SK-N-SH (cell line): ENCODE measurements at regions not wholly inside any gene's neighbourhood (a gene's known extent, or its start where the extent isn't known, plus 50 kb on each side); places are given as distances from the start of the nearest gene placed in this dataset.

Source experiments
- CTCF ChIA-PET: fragments of 300-600, 350-600 bp; formaldehyde crosslinking; extraction: SDS; loops from one replicate; lab custom pipeline; 2021; lab: Yijun Ruan, JAX
- POLR2A ChIA-PET: fragments of 350-600 bp; sonication (Branson Sonifier 250); formaldehyde crosslinking; extraction: SDS; loops from one replicate; lab custom pipeline; 2020; ENCODE audit warnings: antibody characterized with exemption, inconsistent platforms; lab: Yijun Ruan, JAX
- DNase-seq: peaks from one replicate; pipeline ENCODE4 v3.0.0; 2012
- H2AFZ ChIP-seq: fragments of 200-600 bp; sonication (generic); 2 replicates; pipeline ENCODE4 v1.8.1; 2016; ENCODE audit warnings: antibody characterized with exemption, mild to moderate bottlenecking, low read depth
- H3F3A ChIP-seq: fragments of 200-600 bp; sonication (generic); replicated peaks from 2 replicates; pipeline ENCODE3; 2016; ENCODE audit warnings: antibody characterized with exemption, mild to moderate bottlenecking; ENCODE audit not compliant: insufficient read depth
- H3K27ac ChIP-seq, 2 experiments: fragments of 200-500 bp in 1 of 2; fragments of 200-600 bp in 1 of 2; sonication (Bioruptor generic) in 1 of 2; sonication (generic), shearing (Covaris generic) in 1 of 2; 2 replicates each; pipeline versions ENCODE4 v1.5.1 to v1.6.1; 2014 to 2016; ENCODE audit warnings: low read depth in 2 of 2, inconsistent platforms in 1 of 2, low read length in 1 of 2, mild to moderate bottlenecking in 1 of 2, mixed read lengths in 1 of 2
- H3K27me3 ChIP-seq: fragments of 200-600 bp; sonication (generic), shearing (Covaris generic); 2 replicates; pipeline ENCODE4 v1.6.1; 2016; ENCODE audit warnings: mixed run types; ENCODE audit not compliant: insufficient read depth
- H3K36me3 ChIP-seq, 2 experiments: fragments of 200-500 bp in 1 of 2; fragments of 200-600 bp in 1 of 2; sonication (Bioruptor generic) in 1 of 2; sonication (generic) in 1 of 2; replicated peaks in 1 of 2; 2 replicates each; pipeline versions ENCODE3 to v1.5.1; 2014 to 2016; ENCODE audit warnings: low read length in 1 of 2, mild to moderate bottlenecking in 1 of 2; ENCODE audit not compliant: insufficient read depth in 2 of 2, control insufficient read depth in 1 of 2
- H3K4me1 ChIP-seq, 2 experiments: fragments of 200-500 bp in 1 of 2; fragments of 200-600 bp in 1 of 2; sonication (Bioruptor generic) in 1 of 2; sonication (generic), shearing (Covaris generic) in 1 of 2; 2 replicates each; pipeline versions ENCODE4 v1.5.1 to v1.6.1; 2014 to 2016; ENCODE audit warnings: low read depth in 1 of 2, low read length in 1 of 2, mixed run types in 1 of 2; ENCODE audit not compliant: insufficient read depth in 2 of 2, control insufficient read depth in 1 of 2
- H3K4me2 ChIP-seq: fragments of 200-600 bp; sonication (generic), shearing (Covaris generic); 2 replicates; pipeline ENCODE4 v1.6.1; 2017; ENCODE audit warnings: mixed run types
- H3K4me3 ChIP-seq, 2 experiments: fragments of 200-500 bp in 1 of 2; fragments of 200-600 bp in 1 of 2; sonication (Bioruptor generic) in 1 of 2; sonication (generic), shearing (Covaris generic) in 1 of 2; 2 replicates each; pipeline versions ENCODE4 v1.5.1 to v1.8.1; 2014 to 2016; ENCODE audit warnings: low read depth in 2 of 2, inconsistent platforms in 1 of 2, low read length in 1 of 2, mild to moderate bottlenecking in 1 of 2, mixed read lengths in 1 of 2, moderate library complexity in 1 of 2
- H3K79me2 ChIP-seq: fragments of 200-600 bp; sonication (generic); 2 replicates; pipeline ENCODE4 v1.8.1; 2017; ENCODE audit warnings: mild to moderate bottlenecking; ENCODE audit not compliant: insufficient read depth
- H3K9ac ChIP-seq: fragments of 200-600 bp; sonication (generic); 2 replicates; pipeline ENCODE4 v1.6.1; 2017; ENCODE audit warnings: mixed run types
- H3K9me2 ChIP-seq: fragments of 200-600 bp; sonication (generic); 2 replicates; pipeline ENCODE4 v1.6.1; 2017; ENCODE audit warnings: mixed run types
- H3K9me3 ChIP-seq: fragments of 200-600 bp; sonication (generic); 2 replicates; pipeline ENCODE4 v1.6.1; 2017; ENCODE audit warnings: mixed run types, mild to moderate bottlenecking, moderate library complexity
- H4K20me1 ChIP-seq: fragments of 200-600 bp; sonication (generic); 2 replicates; pipeline ENCODE4 v1.6.1; 2017; ENCODE audit warnings: mild to moderate bottlenecking, mixed run types; ENCODE audit not compliant: insufficient read depth
- CHD2 ChIP-seq: fragments of 150-350 bp; IDR thresholded peaks from 2 replicates; pipeline ENCODE4 v1.6.1; 2018; ENCODE audit warnings: low read length; ENCODE audit not compliant: partially characterized antibody
- FOSL2 ChIP-seq: IDR thresholded peaks from 2 replicates; pipeline ENCODE4 v1.4.0; 2012; ENCODE audit warnings: low read depth, mild to moderate bottlenecking, moderate library complexity, borderline replicate concordance
- RFX5 ChIP-seq: IDR thresholded peaks from 2 replicates; pipeline ENCODE4 v1.6.1; 2012; ENCODE audit warnings: mild to moderate bottlenecking, improper control_type of control experiment, low read length
- RXRA ChIP-seq: IDR thresholded peaks from 2 replicates; pipeline ENCODE4 v1.4.0; 2012; ENCODE audit warnings: low read depth, mild to moderate bottlenecking, borderline replicate concordance
- WGBS: methylation state at CpG from one replicate; pipeline ENCODE4 v1.1.6; 2017; ENCODE audit warnings: low lambda C conversion rate; 5-methylcytosine and 5-hydroxymethylcytosine counted together
- TF ChIP-seq, protein P1 (sequence below): IDR thresholded peaks from 2 replicates; pipeline ENCODE4 v1.6.1; 2012; ENCODE audit warnings: mild to moderate bottlenecking, low read depth, low read length, moderate library complexity
- TF ChIP-seq, protein P2 (sequence below): fragments of 150-350 bp; IDR thresholded peaks from 2 replicates; pipeline ENCODE4 v1.6.1; 2017; ENCODE audit warnings: antibody characterized with exemption, low read length, low read depth, borderline replicate concordance
- TF ChIP-seq, protein P3 (sequence below): IDR thresholded peaks from 2 replicates; pipeline ENCODE4 v1.4.0; 2012; ENCODE audit warnings: low read depth
- TF ChIP-seq, protein P4 (sequence below): IDR thresholded peaks from 2 replicates; pipeline ENCODE4; 2012
- TF ChIP-seq, protein P5 (sequence below): fragments of 150-350 bp; IDR thresholded peaks from 2 replicates; pipeline ENCODE4 v1.6.1; 2016; ENCODE audit warnings: mild to moderate bottlenecking, low read depth, low read length

DNA sequence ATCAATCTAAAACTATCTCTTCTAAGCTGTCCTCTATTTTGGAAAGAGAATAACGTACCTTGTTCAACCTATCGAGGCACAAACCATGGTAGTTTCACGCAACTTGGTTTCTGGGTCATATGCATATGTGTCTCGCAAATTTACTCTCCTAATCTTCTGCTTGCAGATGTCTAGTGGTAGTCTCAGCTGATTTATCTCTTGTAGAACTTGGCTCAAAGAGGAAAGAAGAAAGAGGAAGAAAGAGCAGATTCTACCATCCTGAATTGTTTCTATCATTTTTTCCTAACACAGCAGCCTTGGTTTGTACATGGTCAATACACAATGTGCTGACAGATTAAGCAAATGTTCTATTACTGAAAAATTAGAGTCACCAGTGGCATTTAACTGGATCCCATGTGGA is 282.3 kb downstream of the SPRY2 start:
- H3K4me2 ChIP-seq = no peak overlapping the region
- H3K4me1 ChIP-seq = no peaks in the 10 kb centered on the region; a peak in 1 of 4 replicates
- H2AFZ ChIP-seq = no peak overlapping the region
- H3F3A ChIP-seq = no peaks in the 10 kb centered on the region
- H3K27me3 ChIP-seq = no peaks in the 10 kb centered on the region
- POLR2A ChIA-PET = no interaction called here
- no peaks in the 10 kb centered on the region for H3K36me3 ChIP-seq
- H3K9me2 ChIP-seq = no peaks in the 10 kb centered on the region
- H3K9ac ChIP-seq = no peak overlapping the region
- CTCF ChIA-PET = no interaction called here
- DNase-seq = no peak
- H3K27ac ChIP-seq = no peak overlapping the region
- TF ChIP-seq FOSL2 = no peak
- TF ChIP-seq, protein P1, sequence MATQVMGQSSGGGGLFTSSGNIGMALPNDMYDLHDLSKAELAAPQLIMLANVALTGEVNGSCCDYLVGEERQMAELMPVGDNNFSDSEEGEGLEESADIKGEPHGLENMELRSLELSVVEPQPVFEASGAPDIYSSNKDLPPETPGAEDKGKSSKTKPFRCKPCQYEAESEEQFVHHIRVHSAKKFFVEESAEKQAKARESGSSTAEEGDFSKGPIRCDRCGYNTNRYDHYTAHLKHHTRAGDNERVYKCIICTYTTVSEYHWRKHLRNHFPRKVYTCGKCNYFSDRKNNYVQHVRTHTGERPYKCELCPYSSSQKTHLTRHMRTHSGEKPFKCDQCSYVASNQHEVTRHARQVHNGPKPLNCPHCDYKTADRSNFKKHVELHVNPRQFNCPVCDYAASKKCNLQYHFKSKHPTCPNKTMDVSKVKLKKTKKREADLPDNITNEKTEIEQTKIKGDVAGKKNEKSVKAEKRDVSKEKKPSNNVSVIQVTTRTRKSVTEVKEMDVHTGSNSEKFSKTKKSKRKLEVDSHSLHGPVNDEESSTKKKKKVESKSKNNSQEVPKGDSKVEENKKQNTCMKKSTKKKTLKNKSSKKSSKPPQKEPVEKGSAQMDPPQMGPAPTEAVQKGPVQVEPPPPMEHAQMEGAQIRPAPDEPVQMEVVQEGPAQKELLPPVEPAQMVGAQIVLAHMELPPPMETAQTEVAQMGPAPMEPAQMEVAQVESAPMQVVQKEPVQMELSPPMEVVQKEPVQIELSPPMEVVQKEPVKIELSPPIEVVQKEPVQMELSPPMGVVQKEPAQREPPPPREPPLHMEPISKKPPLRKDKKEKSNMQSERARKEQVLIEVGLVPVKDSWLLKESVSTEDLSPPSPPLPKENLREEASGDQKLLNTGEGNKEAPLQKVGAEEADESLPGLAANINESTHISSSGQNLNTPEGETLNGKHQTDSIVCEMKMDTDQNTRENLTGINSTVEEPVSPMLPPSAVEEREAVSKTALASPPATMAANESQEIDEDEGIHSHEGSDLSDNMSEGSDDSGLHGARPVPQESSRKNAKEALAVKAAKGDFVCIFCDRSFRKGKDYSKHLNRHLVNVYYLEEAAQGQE = no peak
- H3K9me3 ChIP-seq = no peaks in the 10 kb centered on the region
- WGBS = 85% methylated on average over 4 of the region's 4 CpGs
- no peak overlapping the region for H3K4me3 ChIP-seq
- H4K20me1 ChIP-seq = no peaks in the 10 kb centered on the region
- H3K79me2 ChIP-seq = no peaks in the 10 kb centered on the region

DNA sequence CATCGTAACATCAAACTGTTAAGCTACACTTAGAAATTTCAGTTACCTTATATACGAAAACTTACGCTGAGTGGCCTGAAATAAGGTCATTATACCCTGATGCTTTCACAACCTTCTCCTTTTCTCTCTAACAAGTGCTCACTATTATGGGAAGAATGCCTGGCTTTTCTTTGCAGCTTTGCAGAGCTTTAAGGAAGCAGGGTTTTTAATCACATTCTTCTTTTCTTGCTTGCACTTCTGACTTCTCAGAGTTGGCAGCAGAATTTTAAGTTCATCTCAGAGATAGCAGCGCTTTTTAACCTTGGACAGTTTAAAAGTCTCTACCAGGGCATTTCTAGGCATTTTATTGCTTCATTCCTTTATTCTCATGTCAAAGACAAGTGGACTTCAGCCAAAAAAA is 285.1 kb downstream of the SPRY2 start:
- no peak overlapping the region for H3K27ac ChIP-seq
- H3F3A ChIP-seq = no peaks in the 10 kb centered on the region
- no peak overlapping the region for H3K4me3 ChIP-seq
- DNase-seq = no peak
- no peaks in the 10 kb centered on the region for H3K36me3 ChIP-seq
- 0 out of 2 replicates have a peak overlapping the region, but pooled peaks have one; percentile 2 for H2AFZ ChIP-seq
- TF ChIP-seq, protein P2, sequence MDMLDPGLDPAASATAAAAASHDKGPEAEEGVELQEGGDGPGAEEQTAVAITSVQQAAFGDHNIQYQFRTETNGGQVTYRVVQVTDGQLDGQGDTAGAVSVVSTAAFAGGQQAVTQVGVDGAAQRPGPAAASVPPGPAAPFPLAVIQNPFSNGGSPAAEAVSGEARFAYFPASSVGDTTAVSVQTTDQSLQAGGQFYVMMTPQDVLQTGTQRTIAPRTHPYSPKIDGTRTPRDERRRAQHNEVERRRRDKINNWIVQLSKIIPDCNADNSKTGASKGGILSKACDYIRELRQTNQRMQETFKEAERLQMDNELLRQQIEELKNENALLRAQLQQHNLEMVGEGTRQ = no peak
- TF ChIP-seq RFX5 (no peak), CHD2 (no peak), RXRA (no peak), FOSL2 (no peak)
- TF ChIP-seq, protein P3, sequence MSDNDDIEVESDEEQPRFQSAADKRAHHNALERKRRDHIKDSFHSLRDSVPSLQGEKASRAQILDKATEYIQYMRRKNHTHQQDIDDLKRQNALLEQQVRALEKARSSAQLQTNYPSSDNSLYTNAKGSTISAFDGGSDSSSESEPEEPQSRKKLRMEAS = no peak
- TF ChIP-seq, protein P4, sequence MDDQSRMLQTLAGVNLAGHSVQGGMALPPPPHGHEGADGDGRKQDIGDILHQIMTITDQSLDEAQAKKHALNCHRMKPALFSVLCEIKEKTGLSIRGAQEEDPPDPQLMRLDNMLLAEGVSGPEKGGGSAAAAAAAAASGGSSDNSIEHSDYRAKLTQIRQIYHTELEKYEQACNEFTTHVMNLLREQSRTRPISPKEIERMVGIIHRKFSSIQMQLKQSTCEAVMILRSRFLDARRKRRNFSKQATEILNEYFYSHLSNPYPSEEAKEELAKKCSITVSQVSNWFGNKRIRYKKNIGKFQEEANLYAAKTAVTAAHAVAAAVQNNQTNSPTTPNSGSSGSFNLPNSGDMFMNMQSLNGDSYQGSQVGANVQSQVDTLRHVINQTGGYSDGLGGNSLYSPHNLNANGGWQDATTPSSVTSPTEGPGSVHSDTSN = no peak
- TF ChIP-seq, protein P5, sequence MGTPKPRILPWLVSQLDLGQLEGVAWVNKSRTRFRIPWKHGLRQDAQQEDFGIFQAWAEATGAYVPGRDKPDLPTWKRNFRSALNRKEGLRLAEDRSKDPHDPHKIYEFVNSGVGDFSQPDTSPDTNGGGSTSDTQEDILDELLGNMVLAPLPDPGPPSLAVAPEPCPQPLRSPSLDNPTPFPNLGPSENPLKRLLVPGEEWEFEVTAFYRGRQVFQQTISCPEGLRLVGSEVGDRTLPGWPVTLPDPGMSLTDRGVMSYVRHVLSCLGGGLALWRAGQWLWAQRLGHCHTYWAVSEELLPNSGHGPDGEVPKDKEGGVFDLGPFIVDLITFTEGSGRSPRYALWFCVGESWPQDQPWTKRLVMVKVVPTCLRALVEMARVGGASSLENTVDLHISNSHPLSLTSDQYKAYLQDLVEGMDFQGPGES = no peak
- H3K9ac ChIP-seq = no peak overlapping the region
- no peaks in the 10 kb centered on the region for H3K9me2 ChIP-seq
- 90% methylated on average over 4 of the region's 4 CpGs for WGBS
- no peak overlapping the region for H3K4me2 ChIP-seq
- H3K27me3 ChIP-seq = no peaks in the 10 kb centered on the region
- CTCF ChIA-PET = interaction anchor here (1.0 kb wide), 1 partner anchor 646 kb away, joined by 3 read pairs; no protein-coding TSS in a partner anchor
- H3K79me2 ChIP-seq = no peaks in the 10 kb centered on the region
- H3K9me3 ChIP-seq = no peaks in the 10 kb centered on the region
- POLR2A ChIA-PET = no interaction called here
- no peaks in the 10 kb centered on the region for H4K20me1 ChIP-seq
- no peaks in the 10 kb centered on the region; a peak in 1 of 4 replicates for H3K4me1 ChIP-seq
